ENCODE measurements at regions not wholly inside any gene's neighbourhood (a gene's known extent, or its start where the extent isn't known, plus 50 kb on each side); places are given as distances from the start of the nearest gene placed in this dataset.

DNA sequence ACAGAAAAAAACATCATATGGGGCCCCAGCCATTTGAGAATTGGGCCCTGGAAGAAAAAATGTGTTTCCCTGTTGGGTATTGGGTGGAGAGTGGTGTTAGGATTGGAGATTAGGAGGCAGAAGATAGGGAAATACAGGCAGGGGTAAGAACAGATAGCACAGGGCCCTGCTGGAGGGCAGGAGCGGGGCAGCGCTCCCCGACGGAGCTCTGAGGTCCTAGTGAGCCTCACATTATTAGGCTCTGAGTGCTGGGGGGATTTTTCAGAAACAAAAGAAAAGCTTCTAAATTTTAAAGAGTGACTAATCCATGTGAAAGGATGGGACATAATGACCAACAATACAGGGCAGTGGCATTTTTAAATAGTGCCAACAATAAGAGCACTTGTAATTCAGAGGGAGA lies 241.2 kb downstream of the SOX2 start:
- TF ChIP-seq, protein P1, sequence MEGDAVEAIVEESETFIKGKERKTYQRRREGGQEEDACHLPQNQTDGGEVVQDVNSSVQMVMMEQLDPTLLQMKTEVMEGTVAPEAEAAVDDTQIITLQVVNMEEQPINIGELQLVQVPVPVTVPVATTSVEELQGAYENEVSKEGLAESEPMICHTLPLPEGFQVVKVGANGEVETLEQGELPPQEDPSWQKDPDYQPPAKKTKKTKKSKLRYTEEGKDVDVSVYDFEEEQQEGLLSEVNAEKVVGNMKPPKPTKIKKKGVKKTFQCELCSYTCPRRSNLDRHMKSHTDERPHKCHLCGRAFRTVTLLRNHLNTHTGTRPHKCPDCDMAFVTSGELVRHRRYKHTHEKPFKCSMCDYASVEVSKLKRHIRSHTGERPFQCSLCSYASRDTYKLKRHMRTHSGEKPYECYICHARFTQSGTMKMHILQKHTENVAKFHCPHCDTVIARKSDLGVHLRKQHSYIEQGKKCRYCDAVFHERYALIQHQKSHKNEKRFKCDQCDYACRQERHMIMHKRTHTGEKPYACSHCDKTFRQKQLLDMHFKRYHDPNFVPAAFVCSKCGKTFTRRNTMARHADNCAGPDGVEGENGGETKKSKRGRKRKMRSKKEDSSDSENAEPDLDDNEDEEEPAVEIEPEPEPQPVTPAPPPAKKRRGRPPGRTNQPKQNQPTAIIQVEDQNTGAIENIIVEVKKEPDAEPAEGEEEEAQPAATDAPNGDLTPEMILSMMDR (IDR thresholded peaks at IDR 0.05) = no peak
- no peak for TF ChIP-seq POLR2A (IDR thresholded peaks at IDR 0.05)

Measured in suprapubic skin (tissue), 3 donors.